Amniotic epithelial cell (primary cell): ENCODE measurements at regions not wholly inside any gene's neighbourhood (a gene's known extent, or its start where the extent isn't known, plus 50 kb on each side); places are given as distances from the start of the nearest gene placed in this dataset.
"Not testable (repeated sequence)": the region's sequence is repeated elsewhere in the genome, so short reads cannot be mapped to it uniquely, and the experiment has no call there.

Experiments
- DNase-seq: peaks from one replicate; pipeline ENCODE4 v3.0.0-alpha.2; 2010; ENCODE audit warnings: low read depth

DNA sequence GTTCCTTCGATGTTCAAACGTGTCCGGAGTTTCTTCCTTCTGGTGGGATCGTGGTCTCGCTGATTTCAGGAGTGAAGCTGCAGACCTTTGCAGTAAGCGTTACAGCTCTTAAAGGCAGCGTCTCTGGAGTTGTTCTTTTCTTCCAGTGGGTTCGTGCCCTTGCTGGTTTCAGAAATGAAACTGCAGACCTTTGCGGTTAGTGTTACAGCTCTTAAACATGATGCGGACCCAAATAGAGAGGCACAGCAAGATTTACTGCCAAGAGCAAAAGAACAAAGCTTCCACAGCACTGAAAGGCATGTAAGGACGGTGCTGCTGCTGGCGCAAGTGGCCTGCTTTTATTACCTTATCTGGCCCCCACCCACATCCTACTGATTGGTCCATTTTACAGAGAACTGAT, 931.4 kb downstream of the IPMK start:
- DNase-seq = no peak

DNA sequence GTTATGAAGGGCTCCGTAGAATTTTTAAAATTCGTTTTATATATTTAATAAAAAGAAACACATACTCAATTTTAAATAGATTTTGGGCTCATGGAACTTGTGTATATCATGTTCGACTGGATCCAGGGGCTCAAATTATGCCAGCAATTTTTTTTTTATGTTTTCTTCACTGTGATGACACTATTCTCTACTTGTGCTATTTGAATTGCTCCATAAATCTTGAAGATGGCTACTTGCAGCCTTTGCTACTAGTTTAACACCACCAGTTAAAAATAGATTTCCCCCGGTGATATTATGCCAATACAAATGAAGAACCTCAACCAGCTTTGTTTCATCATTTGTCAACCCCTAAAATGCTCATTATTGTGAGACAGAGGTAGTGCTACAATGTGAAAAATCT, 933.2 kb downstream of the IPMK start:
- DNase-seq = no peak

DNA sequence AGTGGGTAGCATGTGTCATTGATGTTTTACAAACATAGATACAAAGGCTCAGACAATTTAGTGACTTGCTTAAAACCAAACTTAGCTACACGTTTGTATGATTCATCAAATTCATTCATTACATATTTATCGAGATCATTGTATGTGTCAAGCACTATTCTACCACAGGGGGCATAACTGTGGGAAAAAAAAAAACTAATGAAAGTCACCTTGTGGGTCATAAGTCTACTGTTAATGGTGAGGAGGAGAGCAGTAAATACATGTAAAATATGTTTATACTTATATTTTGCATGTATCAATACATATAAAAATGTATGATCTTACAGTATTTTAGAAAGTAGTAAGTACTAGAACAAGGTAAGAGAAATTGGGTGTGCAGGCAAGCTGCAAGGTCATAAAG, 933.8 kb downstream of the IPMK start:
- no peak for DNase-seq

DNA sequence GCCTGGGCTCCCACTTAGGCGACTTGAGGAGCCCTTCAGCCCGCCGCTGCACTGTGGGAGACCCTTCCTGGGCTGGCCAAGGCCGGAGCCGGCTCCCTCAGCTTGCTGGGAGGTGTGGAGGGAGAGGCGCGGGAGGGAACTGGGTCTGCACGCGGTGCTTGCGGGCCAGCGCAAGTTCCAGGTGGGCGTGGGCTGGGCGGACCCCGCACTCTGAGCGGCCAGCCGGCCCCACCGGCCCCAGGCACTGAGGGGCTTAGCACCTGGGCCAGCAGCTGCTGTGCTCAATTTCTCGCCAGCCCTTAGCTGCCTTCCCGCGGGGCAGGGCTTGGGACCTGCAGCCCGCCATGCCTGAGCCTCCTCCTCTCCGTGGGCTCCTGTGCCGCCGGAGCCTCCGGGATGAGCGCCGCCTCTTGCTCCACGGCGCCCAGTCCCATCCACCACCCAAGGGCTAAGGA, 946.3 kb downstream of the IPMK start:
- not testable (repeated sequence) for DNase-seq

DNA sequence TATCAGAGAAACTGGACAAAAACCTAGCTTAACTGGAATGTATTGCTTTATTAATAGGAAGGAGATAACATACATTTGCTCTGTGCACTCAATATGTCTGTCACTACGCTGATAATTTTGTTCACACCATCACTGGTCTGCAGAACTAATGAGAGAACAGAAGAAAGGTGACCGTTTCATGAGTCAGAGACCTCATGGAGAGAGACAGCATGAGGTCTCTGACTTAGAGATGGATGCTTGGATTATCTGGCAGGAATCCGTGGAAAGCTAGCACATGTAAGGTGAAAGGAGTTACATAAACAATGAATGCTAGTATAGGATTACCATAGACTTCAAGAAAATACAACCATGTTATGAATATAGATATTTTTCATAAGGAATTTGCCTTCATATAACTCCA, 947.3 kb downstream of the IPMK start:
- DNase-seq = no peak

DNA sequence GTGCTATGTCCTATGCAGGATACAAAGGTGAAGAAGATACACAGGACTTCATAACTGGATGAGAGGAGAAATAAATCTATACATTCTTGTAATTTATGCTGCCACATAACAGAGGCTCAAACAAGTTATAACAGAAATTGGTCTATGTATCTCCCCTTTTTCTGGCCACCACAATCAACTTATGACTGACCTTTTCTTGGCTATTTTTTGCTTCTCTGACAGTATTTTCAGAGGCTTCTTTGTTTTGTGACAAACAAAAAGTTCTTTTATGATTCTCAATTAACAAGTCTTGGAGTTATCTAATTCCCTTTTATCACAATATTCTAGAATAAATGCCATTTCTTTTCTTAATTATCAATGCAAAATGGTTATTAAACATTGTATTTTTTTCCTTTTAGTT, 953.0 kb upstream of the ZWINT start:
- DNase-seq = no peak

DNA sequence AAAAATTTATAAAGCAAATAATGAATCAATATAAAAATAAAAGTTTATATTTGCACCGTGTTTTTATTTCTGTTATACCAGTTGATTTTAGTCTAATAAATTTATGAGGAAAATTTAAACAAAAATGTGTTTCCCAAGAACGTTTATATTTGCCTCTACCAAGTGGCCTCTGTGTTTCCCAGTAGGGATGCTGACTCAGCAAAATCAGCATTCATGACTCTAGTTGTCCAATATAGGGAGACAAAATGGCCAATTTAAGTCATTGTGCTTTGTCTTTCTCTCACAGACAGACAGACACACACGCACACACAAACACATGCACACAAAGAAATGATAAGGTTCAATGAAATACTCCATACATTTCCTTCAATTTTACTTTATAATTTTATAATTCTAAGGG, 942.5 kb upstream of the ZWINT start:
- DNase-seq = no peak

DNA sequence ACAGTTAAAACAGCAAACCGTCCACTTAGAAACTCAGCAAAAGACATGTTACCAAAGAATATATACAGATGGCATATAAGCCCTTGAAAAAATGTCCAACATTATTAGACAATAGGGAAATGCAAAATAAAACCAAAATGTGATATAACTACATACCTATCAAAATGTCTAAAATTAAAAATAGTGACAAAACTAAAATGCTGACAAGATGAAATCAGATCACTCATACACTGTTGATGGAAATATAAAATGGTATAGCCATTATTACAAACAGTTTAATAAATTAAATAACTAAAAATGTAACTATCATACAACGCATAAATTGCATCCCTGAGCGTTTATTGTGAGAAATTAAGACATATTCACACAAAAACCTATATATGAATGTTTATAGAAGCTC, 939.7 kb upstream of the ZWINT start:
- DNase-seq = no peak

DNA sequence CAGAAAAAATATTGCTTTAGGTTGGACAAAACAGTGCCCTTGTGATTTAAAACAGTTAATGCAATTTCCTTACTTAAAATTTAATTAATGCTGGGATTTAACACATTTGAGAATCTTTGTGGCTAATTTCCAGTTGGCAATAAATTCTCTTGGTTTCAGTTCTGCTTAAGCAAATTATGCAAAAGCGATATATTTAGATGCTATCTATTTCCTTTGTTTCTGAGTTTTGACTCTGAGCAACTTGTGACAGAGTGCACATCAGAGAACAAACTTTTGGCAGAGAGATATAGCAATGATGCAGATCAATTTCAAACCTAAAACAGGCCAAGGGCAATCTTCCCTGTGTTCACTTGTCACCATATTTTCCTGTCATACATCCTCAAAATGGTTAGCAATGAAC, 933.6 kb upstream of the ZWINT start:
- no peak for DNase-seq

DNA sequence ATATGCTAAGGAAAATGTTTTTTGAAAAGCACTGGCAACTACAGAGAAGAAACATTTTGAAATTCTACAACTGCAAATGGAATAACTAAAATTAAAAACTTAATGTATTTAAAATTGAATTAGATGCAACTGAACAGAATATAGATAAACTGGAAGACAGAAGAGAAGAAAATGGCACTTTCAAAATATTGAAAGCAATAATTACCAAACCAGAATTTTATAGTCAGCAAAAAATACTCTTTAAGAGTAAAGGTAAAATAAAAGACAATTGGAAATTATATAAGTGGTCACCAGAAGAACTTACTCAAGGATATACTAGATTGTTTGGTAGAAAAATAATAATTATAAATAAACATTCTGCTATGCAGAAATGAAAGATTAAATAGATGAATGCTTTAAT, 927.7 kb upstream of the ZWINT start:
- no peak for DNase-seq

DNA sequence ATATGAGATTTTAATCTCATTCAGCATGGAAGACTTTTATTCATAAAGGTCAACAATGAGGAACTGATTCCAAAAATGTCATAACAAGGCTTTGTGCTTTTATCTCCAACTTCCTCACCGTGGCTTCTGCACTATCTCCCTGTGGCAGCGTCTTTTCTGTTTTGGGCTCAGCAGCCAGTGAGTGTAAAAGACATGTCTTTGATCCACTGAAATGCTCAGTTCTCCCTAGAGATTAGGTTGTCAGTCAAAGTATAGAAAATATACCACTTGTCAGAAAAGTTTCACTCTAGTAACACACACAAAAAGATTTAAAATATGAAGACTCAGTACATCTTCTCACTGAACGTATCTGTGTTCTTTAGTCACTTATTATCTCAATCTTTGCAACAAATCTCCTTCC, 901.8 kb upstream of the ZWINT start:
- no peak for DNase-seq

DNA sequence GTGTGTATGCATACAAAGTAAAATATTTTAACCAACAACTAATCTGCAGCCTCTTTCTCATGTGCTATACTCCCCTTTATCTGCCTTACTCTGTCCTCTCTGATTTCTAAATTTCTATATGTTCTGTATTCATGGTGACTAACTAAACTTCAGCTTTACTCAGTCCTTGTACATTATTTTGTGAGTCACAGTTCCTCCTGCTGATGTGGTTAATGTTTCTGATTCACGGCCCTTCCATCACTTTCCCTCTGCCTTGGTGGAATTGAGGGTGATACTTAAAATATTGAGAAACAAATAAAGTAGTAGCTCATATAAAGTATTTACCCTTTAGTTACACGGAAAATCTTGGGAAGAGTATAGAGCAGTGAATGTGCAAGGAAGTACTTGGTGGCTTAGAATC, 899.1 kb upstream of the ZWINT start:
- no peak for DNase-seq

DNA sequence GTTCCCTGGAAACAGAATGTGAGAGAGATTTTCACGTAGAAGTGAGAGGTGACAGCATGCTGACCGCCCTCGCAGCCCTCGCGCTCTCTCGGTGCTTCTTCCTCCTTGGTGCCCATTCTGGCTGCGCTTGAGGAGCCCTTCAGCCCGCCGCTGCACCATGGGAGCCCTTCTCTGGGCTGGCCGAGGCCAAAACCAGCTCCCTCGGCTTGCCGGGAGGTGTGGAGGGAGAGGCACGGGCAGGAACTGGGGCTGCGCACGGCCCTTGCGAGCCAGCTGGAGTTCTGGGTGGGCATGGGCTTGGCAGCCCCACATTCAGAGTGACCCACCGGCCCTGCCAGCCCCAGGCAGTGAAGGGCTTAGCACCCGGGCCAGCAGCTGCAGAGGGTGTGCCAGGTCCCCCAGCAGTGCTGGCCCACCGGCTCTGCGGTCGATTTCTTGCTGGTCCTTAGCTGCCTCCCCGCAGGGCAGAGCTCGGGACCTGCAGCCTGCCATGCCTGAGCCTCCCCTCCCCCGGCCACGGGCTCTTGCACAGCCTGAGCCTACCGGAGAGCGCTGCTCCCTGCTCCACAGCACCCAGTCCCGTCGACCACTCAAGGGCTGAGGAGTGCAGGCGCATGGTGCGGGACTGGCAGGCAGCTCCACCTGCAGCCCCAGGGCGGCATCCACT, 888.7 kb upstream of the ZWINT start:
- no peak for DNase-seq

DNA sequence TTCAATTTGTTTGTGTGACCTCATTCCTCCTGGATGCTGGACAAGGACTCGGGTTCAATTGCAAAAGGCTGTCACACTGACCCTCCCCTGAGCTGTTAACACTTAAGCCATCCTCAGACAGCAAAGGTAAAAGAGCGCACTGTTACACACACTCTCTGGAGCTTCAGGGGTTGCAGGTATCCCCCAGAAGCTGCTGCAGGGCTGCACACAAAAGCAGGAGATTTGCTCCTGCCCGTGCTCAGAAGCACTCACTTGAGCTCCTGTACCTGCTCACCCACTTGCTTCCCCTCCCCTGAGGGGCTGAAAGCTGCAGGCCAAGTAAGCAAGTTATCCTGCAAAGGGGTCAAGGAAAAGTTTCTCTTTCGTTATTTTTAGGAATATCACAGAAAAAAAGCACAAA, 886.2 kb upstream of the ZWINT start:
- DNase-seq = no peak

DNA sequence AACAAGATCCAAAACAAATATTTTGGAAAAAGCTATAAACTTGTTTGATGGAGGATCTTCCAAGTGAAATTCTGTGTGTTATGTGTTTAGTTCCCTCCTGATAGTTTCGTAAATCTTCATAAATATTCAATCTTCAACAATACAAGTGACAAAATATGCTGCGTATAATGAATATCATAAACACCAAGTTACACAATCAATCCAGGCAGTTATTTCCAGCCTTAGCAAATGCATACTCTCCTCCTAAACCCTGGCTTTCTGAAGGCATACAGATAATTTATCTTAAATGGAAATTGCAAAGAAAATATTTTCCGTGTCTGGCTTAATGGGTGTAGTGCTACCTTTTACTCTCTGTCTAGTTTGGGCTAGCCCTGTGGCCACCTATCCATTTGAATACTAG, 864.9 kb upstream of the ZWINT start:
- DNase-seq = no peak

DNA sequence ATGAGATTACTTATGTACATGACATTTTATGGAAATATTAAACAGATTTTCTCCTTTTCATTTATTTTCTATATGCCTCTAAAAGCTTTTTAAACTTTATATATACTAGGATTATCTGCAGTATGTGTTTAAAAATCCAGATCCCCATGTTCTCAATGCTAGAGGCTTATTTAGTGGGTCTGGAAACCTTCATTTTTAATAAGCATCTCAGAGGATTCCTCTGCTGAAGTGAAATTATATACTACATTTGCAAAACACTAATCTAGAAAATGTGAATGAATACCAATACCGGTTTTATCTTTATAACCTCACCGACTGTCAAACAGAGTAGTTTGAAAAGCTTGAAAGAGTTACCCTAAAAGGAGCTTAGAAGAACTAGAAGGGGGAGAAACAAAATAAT, 863.8 kb upstream of the ZWINT start:
- DNase-seq = no peak

DNA sequence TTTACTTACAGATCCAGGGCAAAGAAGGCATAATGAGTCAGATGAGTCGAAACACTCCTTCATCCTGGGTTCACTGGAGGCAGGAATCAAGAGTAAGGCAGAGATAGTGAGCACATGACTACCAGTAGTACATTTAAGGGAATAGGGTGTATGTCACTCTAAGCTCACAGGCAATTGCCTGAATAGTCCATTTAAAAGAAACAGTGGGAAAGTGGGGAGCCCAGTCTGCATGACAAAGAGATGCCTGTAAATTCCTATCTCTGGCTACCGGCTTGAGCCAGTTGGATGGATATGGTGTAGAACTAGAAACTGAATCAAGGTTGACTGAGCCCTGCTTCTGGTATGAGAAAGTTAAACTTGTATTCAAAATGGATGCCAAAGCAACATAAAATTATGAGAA, 861.5 kb upstream of the ZWINT start:
- DNase-seq = no peak

DNA sequence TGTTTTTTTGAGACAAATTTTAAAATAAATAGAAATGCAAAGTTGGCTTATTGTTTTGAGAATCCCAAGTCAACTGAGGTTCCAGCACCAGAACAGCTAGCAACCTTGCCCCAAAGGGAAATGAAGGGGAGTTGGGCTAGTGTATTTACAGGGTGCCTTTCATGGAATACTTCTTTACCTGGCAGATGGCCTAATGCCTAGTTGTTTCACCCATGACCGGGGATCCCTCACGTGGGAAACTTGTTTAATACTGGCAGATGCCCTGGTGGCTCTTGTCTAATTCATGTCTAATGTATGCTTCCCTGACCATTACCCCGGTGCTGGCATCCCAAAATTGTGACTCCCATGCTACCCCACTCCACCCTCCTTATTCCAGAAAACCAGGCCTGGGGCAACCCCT, 861.1 kb upstream of the ZWINT start:
- no peak for DNase-seq

DNA sequence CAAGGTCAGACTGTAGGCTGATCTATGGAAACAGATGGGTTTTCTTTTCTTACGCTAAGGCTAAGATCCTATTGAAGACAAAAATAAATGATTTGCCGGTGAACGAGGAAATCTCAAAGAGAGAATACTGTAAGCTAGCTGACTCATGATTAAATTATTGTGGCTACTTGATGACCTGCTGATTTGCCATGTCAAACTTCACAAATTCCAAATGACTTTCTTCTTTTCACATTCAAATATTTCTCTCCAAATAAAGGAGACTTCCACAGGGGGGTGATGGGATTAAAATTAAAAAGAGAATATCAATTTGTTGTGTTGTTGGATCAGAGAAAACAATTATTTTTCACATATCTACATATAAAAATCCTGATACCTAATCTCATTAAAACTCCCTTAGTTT, 860.6 kb upstream of the ZWINT start:
- DNase-seq = no peak

DNA sequence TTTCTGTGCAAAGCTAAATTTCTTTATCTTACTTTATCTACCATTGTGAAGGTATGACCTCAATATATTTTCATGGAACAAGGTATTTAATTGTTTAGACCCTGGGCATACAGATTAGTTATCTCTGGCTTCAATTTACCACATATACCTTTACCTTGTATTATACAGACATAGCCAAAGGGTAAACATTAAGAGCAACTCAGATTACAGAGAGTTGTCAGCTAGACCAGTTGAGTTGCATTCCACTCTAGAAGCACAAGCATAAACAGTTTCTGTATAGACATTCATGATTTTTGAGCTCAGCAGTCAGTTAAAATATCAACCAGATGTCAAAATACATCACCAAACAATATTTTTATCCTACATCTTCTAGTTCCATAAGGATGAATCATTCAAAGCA, 857.3 kb upstream of the ZWINT start:
- DNase-seq = no peak

DNA sequence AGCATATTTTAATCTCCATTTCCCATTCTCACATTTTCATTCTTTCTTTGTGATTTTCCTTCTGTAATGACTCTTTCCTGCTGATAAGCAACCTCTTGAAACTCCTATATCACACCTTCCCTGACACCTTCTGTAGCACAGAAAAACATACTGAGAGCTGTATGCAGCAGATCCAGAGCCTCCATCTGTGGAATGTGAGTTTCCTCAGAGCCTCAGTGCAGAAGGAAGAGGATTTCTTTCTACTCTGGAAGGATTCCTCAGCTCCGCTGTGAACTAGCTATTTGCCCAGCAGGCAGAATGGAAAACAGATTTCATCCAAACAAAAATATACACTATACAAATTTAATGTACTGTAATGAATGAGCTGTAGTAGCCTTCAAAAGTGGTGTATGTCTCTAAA, 841.3 kb upstream of the ZWINT start:
- no peak for DNase-seq

DNA sequence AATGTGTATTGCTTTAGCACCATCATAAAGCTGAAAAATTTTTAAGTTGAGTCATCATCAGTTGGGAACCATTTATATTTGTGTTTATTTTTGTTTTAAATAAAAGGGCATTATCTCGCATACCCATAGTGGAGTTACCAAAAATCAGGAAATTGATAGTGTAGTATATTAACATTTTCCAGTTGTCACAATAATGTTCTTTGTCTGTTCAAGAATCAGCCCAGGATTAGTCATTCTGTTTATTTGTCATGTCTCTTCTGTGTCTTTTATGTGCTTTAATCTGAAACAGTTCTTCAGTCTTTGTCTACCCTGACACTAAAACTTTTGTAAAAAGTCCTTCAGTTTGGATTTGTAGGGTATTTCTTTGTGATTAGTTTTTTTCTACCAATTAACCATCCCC, 827.8 kb upstream of the ZWINT start:
- DNase-seq = no peak

DNA sequence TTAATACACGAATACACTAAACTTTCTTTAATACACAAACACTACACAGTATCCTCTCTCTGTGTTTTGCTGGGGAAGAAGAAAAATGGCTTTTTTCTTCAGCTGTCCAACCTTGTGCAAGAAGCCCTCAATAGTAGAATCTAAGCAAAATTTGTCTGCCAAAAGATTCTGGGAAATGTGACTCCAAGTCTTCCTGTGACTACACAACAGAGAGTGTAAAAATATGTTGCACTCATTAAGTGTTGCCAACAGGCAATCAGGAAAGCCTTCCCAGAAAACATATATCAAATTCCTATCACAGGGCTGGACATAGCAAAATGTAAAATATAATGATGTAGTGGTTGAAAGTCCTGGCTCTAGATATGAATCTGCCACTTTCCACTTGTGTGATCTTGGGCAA, 825.1 kb upstream of the ZWINT start:
- no peak for DNase-seq

DNA sequence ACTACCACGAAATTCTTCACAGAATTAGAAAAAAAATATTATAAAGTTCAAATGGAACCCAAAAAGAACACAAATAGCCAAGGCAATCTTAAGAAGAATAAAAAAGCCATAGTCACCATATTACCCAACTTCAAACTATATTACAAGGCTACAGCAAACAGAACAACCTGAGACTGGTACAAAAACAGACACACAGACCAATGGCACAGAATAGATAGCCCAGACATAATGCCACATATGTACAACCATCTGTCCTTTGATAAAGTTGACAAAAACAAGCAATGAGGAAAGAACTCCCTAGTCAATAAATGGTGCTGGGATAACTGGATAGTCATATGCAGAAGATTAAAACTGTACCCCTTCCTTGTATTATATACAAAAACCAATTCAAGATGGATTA, 808.5 kb upstream of the ZWINT start:
- DNase-seq = no peak
